Keratinocyte (primary cell): ENCODE measurements at regions not wholly inside any gene's neighbourhood (a gene's known extent, or its start where the extent isn't known, plus 50 kb on each side); places are given as distances from the start of the nearest gene placed in this dataset.

Experiments
- DNase-seq: peaks from one replicate; pipeline ENCODE4 v3.0.0-alpha.2; 2011; ENCODE audit warnings: low read depth, missing footprints, low spot score
- FAIRE-seq: peaks from 2 replicates; lab custom pipeline; 2011; peaks lifted over from hg19 to GRCh38; lab: Jason Lieb, UNC
- H2AFZ ChIP-seq: 2 replicates; pipeline ENCODE4 v1.6.0; 2012; ENCODE audit warnings: low read length, control low read depth, inconsistent platforms; ENCODE audit not compliant: control insufficient read depth
- H3K27ac ChIP-seq: 2 replicates; pipeline ENCODE4 v1.5.1; 2011; ENCODE audit warnings: low read length; ENCODE audit not compliant: control insufficient read depth, insufficient read depth
- H3K27me3 ChIP-seq: 3 replicates; pipeline ENCODE4 v1.6.0; 2011; ENCODE audit warnings: low read length; ENCODE audit not compliant: control insufficient read depth, insufficient read depth; ENCODE audit errors: extremely low read depth
- H3K36me3 ChIP-seq, 2 experiments: 2 replicates in 1 of 2; 3 replicates in 1 of 2; pipeline ENCODE4 v1.5.1; 2011; ENCODE audit warnings: low read length in 2 of 2, mild to moderate bottlenecking in 1 of 2; ENCODE audit not compliant: control insufficient read depth in 2 of 2, insufficient read depth in 2 of 2; ENCODE audit errors: extremely low read depth in 1 of 2
- H3K4me1 ChIP-seq: 3 replicates; pipeline ENCODE4 v1.5.1; 2011; ENCODE audit warnings: low read length; ENCODE audit not compliant: control insufficient read depth, insufficient read depth; ENCODE audit errors: extremely low read depth
- H3K4me2 ChIP-seq: 3 replicates; pipeline ENCODE4 v1.6.0; 2011; ENCODE audit warnings: low read depth, low read length; ENCODE audit not compliant: control insufficient read depth, insufficient read depth; ENCODE audit errors: extremely low read depth
- H3K4me3 ChIP-seq, 3 experiments: fragments of 200-600 bp in 1 of 3; sonication (generic) in 1 of 3; 2 replicates in 2 of 3; 3 replicates in 1 of 3; pipeline ENCODE4 v1.5.1; 2011 to 2016; ENCODE audit warnings: low read length in 3 of 3, mild to moderate bottlenecking in 3 of 3, control low read depth in 2 of 3, inconsistent platforms in 1 of 3, low read depth in 1 of 3, mixed read lengths in 1 of 3, mixed run types in 1 of 3, moderate library complexity in 1 of 3; ENCODE audit not compliant: control insufficient read depth in 2 of 3, insufficient read depth in 2 of 3; ENCODE audit errors: extremely low read depth in 1 of 3
- H3K79me2 ChIP-seq: 2 replicates; pipeline ENCODE4 v1.6.0; 2012; ENCODE audit warnings: low read length; ENCODE audit not compliant: control insufficient read depth, insufficient read depth
- H3K9ac ChIP-seq: 3 replicates; pipeline ENCODE4 v1.6.0; 2011; ENCODE audit warnings: low read length; ENCODE audit not compliant: control insufficient read depth, insufficient read depth; ENCODE audit errors: extremely low read depth
- H3K9me1 ChIP-seq: 3 replicates; pipeline ENCODE4 v1.6.0; 2011; ENCODE audit warnings: low read length; ENCODE audit not compliant: control insufficient read depth, insufficient read depth; ENCODE audit errors: extremely low read depth
- H3K9me3 ChIP-seq: 2 replicates; pipeline ENCODE4 v1.5.1; 2012; ENCODE audit warnings: low read depth, low read length; ENCODE audit not compliant: control insufficient read depth
- H4K20me1 ChIP-seq: 3 replicates; pipeline ENCODE4 v1.6.0; 2011; ENCODE audit warnings: low read length; ENCODE audit not compliant: control insufficient read depth, insufficient read depth; ENCODE audit errors: extremely low read depth
- CTCF ChIP-seq, 3 experiments: IDR thresholded peaks in 1 of 3; conservative IDR thresholded peaks in 1 of 3; optimal IDR thresholded peaks in 1 of 3; 2 replicates in 2 of 3; 3 replicates in 1 of 3; pipeline versions ENCODE3 to v1.5.1; 2011; ENCODE audit warnings: low read length in 3 of 3, mild to moderate bottlenecking in 3 of 3, moderate library complexity in 2 of 3, control low read depth in 1 of 3, inconsistent platforms in 1 of 3; ENCODE audit not compliant: insufficient read depth in 2 of 3; ENCODE audit errors: extremely low read depth in 1 of 3
- EZH2 ChIP-seq: IDR thresholded peaks from one replicate; pipeline ENCODE4 v1.6.1; 2012; ENCODE audit warnings: inconsistent platforms, mild to moderate bottlenecking, low read length, moderate library complexity
- dilution Hi-C: fragments of 300-500 bp; cut with MboI; formaldehyde crosslinking; loops from one replicate; pipeline ENCODE4 v1.7.0; 2020; ENCODE audit warnings: low sequenced_read_pairs; ENCODE audit not compliant: extremely low pct_ligation_motif_present

- TF ChIP-seq EZH2 (no peak), CTCF (optimal IDR thresholded peaks at IDR 0.05 in 1 of 3, IDR thresholded peaks at IDR 0.05 in 1 of 3, conservative IDR thresholded peaks at IDR 0.05 in 1 of 3; ENCODE audit: extremely low read depth in 1 of 3, insufficient read depth in 2 of 3, low read length in 3 of 3) (no peak)
- Histone ChIP-seq H2AFZ (no peak overlapping the region), H3K9ac (no peak overlapping the region), H3K79me2 (no peaks in the 10 kb centered on the region), H3K36me3 (no peaks in the 10 kb centered on the region), H3K4me2 (no peak overlapping the region), H3K9me1 (no peaks in the 10 kb centered on the region), H3K4me1 (no peaks in the 10 kb centered on the region), H4K20me1 (no peaks in the 10 kb centered on the region), H3K27me3 (no peaks in the 10 kb centered on the region), H3K27ac (no peak overlapping the region), H3K4me3 (no peak overlapping the region), H3K9me3 (no peaks in the 10 kb centered on the region)
- DNase-seq (no peak), FAIRE-seq (no peak)
- dilution Hi-C loops = no loop called here
These were observed 590.3 kb upstream of the CNTNAP5 start for GRCh38 chr2:123434546-123435395.

GRCh38 chr2:123438251-123438650 is 586.8 kb upstream of the CNTNAP5 start:
- dilution Hi-C loops = no loop called here

More at GRCh38 chr2:123438251-123438650, 586.8 kb upstream of the CNTNAP5 start:
- no peaks in the 10 kb centered on the region for H3K27me3 ChIP-seq
- H3K27ac ChIP-seq = no peak overlapping the region
- no peaks in the 10 kb centered on the region for H3K4me1 ChIP-seq
- TF ChIP-seq CTCF (optimal IDR thresholded peaks at IDR 0.05 in 1 of 3, IDR thresholded peaks at IDR 0.05 in 1 of 3, conservative IDR thresholded peaks at IDR 0.05 in 1 of 3; ENCODE audit: extremely low read depth in 1 of 3, insufficient read depth in 2 of 3, low read length in 3 of 3) = no peak
- H2AFZ ChIP-seq = no peak overlapping the region
- no peaks in the 10 kb centered on the region for H3K9me1 ChIP-seq
- no peak overlapping the region for H3K4me2 ChIP-seq
- no peak overlapping the region for H3K4me3 ChIP-seq
- no peaks in the 10 kb centered on the region for H3K36me3 ChIP-seq
- H4K20me1 ChIP-seq = no peaks in the 10 kb centered on the region
- DNase-seq (no peak), FAIRE-seq (no peak)
- no peaks in the 10 kb centered on the region for H3K79me2 ChIP-seq
- H3K9ac ChIP-seq = no peak overlapping the region
- H3K9me3 ChIP-seq = no peaks in the 10 kb centered on the region
